ENCODE measurements at regions not wholly inside any gene's neighbourhood (a gene's known extent, or its start where the extent isn't known, plus 50 kb on each side); places are given as distances from the start of the nearest gene placed in this dataset.

DNA sequence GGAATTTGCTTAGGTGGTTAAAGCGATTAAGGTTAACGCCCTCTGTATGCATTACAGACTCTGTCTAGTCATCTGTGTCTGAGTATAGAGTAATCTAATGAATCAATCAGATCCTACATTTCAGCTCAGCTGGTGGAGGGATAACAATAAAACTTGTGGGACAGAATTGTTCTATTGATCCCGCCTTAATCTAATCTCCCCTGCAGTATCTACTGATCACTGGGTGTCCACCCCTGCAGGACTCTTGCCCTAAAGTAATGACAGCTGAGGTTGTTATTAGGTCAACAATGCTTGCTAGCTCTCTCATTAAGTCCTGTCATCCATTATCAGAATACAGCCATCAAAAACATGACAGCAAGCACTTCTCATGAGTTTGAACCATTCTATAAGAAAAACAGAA is 462.6 kb upstream of the TMEFF2 start:
- WGBS, 2 experiments (ENCODE audit: extremely low coverage in 1 of 2, insufficient coverage in 1 of 2, insufficient read length in 1 of 2, insufficient replicate concordance in 2 of 2, low coverage in 1 of 2, low lambda C conversion rate in 2 of 2, missing lambda C conversion rate in 1 of 2): 90% methylated on average over 3 of the region's 3 CpGs; no CpG with 5 or more reads in 1 of the 2 experiments
- no peak for FAIRE-seq
- no peak overlapping the region for H3K23ac ChIP-seq (ENCODE audit: insufficient read length)
- H3K4ac ChIP-seq (replicated peaks; ENCODE audit: insufficient read length, low read depth, low read length): no peak overlapping the region
- H3K79me1 ChIP-seq (ENCODE audit: low read depth, low read length): no peaks in the 10 kb centered on the region
- no peak overlapping the region for H4K8ac ChIP-seq (ENCODE audit: extremely low read depth, insufficient read depth, low read length)
- no peak overlapping the region for H2BK120ac ChIP-seq (replicated peaks; ENCODE audit: low read depth, low read length)
- no peak overlapping the region for H2AK5ac ChIP-seq (ENCODE audit: low read depth, low read length)
- H3K27ac ChIP-seq (ENCODE audit: low read depth, low read length): no peak overlapping the region
- ChIA-PET CTCF (ENCODE audit: partially characterized antibody) (interaction anchor here (1.1 kb wide), 1 partner anchor 165 kb away, joined by 3 read pairs; no protein-coding TSS in a partner anchor), POLR2A (ENCODE audit: partially characterized antibody) (no interaction called here)
- H2AFZ ChIP-seq (ENCODE audit: low read length): no peak overlapping the region
- H3K27me3 ChIP-seq (replicated peaks in 1 of 4; ENCODE audit: control insufficient read depth in 3 of 4, extremely low read depth in 1 of 4, insufficient read depth in 3 of 4, low read length in 3 of 4): no peaks in the 10 kb centered on the region
- H3K36me3 ChIP-seq (ENCODE audit: control insufficient read depth in 2 of 4, insufficient read depth in 4 of 4, low read length in 3 of 4): no peaks in the 10 kb centered on the region; a peak in 1 of 8 replicates
- no peak overlapping the region for H3K18ac ChIP-seq (ENCODE audit: extremely low read depth, low read length)
- no peak overlapping the region for H4K91ac ChIP-seq (replicated peaks; ENCODE audit: insufficient read length, low read length)
- no peak overlapping the region for H2BK20ac ChIP-seq (ENCODE audit: low read length)
- no peak overlapping the region for H2BK15ac ChIP-seq (ENCODE audit: low read length)
- no peak overlapping the region for H2BK12ac ChIP-seq (ENCODE audit: low read depth, low read length)
- no peak for DNase-seq (ENCODE audit: low read depth in 1 of 2, low spot score in 2 of 2)
- no peak overlapping the region for H3K56ac ChIP-seq (replicated peaks; ENCODE audit: insufficient read length, low read depth, low read length)
- H2BK5ac ChIP-seq (ENCODE audit: low read depth, low read length): no peak overlapping the region
- H3K9ac ChIP-seq (replicated peaks in 1 of 4; ENCODE audit: extremely low read depth in 1 of 4, low read depth in 3 of 4, low read length in 3 of 4): no peak overlapping the region
- no peaks in the 10 kb centered on the region; a peak in 1 of 7 replicates for H3K4me1 ChIP-seq (replicated peaks in 1 of 4; ENCODE audit: control insufficient read depth in 3 of 4, insufficient read depth in 4 of 4, low read length in 3 of 4)
- no peaks in the 10 kb centered on the region for H3K79me2 ChIP-seq (ENCODE audit: control insufficient read depth in 1 of 2, insufficient read depth in 2 of 2, low read length in 2 of 2)
- peaks cover 0 to 6% of the 10 kb centered on the region in 2 experiments; a peak in 1 of 4 replicates for H3K9me3 ChIP-seq (ENCODE audit: insufficient read depth in 2 of 2, low read depth in 1 of 2, low read length in 1 of 2)
- no peak overlapping the region for H3K4me2 ChIP-seq (ENCODE audit: insufficient read depth in 1 of 2, low read depth in 2 of 2, low read length in 2 of 2)
- no peaks in the 10 kb centered on the region; the same call in 1 of the 2 replicates for H3K23me2 ChIP-seq (ENCODE audit: low read depth, low read length)
- H4K5ac ChIP-seq (ENCODE audit: insufficient read length, low read depth, low read length): no peak overlapping the region
- H3K4me3 ChIP-seq (ENCODE audit: extremely low read depth in 1 of 4, insufficient read depth in 2 of 4, low read depth in 3 of 4, low read length in 4 of 4): no peak overlapping the region
- no peaks in the 10 kb centered on the region for H4K20me1 ChIP-seq (replicated peaks in 1 of 2; ENCODE audit: control insufficient read depth in 1 of 2, insufficient read depth in 2 of 2, low read length in 2 of 2)
- H3K14ac ChIP-seq (ENCODE audit: insufficient read length): no peak overlapping the region
- TF ChIP-seq SIN3A (conservative IDR thresholded peaks at IDR 0.05 in 1 of 2, IDR thresholded peaks at IDR 0.05 in 1 of 2; ENCODE audit: low read depth in 1 of 2, low read length in 2 of 2) (no peak), SUZ12 (IDR thresholded peaks at IDR 0.05; ENCODE audit: low read length) (no peak), CHD1 (IDR thresholded peaks at IDR 0.05; ENCODE audit: low read depth, low read length) (no peak), NRF1 (IDR thresholded peaks at IDR 0.05; ENCODE audit: low read depth, low read length) (no peak), SAP30 (IDR thresholded peaks at IDR 0.05; ENCODE audit: insufficient read depth, insufficient replicate concordance, low read length) (no peak), USF2 (IDR thresholded peaks at IDR 0.05; ENCODE audit: low read length) (no peak), SP2 (IDR thresholded peaks at IDR 0.05; ENCODE audit: low read length) (no peak), BCL11A (IDR thresholded peaks at IDR 0.05; ENCODE audit: low read depth in 2 of 2, low read length in 2 of 2) (no peak), RFX5 (IDR thresholded peaks at IDR 0.05; ENCODE audit: borderline replicate concordance, low read depth, low read length) (no peak), ATF2 (IDR thresholded peaks at IDR 0.05; ENCODE audit: low read length) (no peak), GABPA (IDR thresholded peaks at IDR 0.05; ENCODE audit: borderline replicate concordance, insufficient read depth, low read length) (no peak)
